Osteoblast (primary cell): ENCODE measurements at regions not wholly inside any gene's neighbourhood (a gene's known extent, or its start where the extent isn't known, plus 50 kb on each side); places are given as distances from the start of the nearest gene placed in this dataset.
A peak's percentile ranks its signal among the peaks of the same experiment; 100 is the strongest.

ENCODE experiments used
- DNase-seq: peaks from one replicate; pipeline ENCODE4 v3.0.0; 2011; ENCODE audit warnings: low spot score, mixed read lengths; ENCODE audit not compliant: insufficient read length; ENCODE audit errors: missing footprints
- H2AFZ ChIP-seq: 2 replicates; pipeline ENCODE4 v1.6.0; 2011; ENCODE audit warnings: mild to moderate bottlenecking, low read length
- H3K27ac ChIP-seq: 2 replicates; pipeline ENCODE4 v1.5.1; 2011; ENCODE audit warnings: mild to moderate bottlenecking, low read depth, low read length, moderate library complexity
- H3K27me3 ChIP-seq: 2 replicates; pipeline ENCODE4 v1.6.0; 2012; ENCODE audit warnings: mild to moderate bottlenecking, control low read depth, inconsistent platforms, low read length, moderate library complexity; ENCODE audit not compliant: insufficient read depth
- H3K36me3 ChIP-seq: 2 replicates; pipeline ENCODE4 v1.5.1; 2011; ENCODE audit warnings: mild to moderate bottlenecking, low read length, control low read depth, moderate library complexity; ENCODE audit not compliant: insufficient read depth
- H3K4me1 ChIP-seq: 2 replicates; pipeline ENCODE4 v1.5.1; 2011; ENCODE audit warnings: mild to moderate bottlenecking, low read length, control low read depth, moderate library complexity; ENCODE audit not compliant: insufficient read depth
- H3K4me2 ChIP-seq: 2 replicates; pipeline ENCODE4 v1.6.0; 2011; ENCODE audit warnings: mild to moderate bottlenecking, low read length; ENCODE audit not compliant: insufficient read depth
- H3K4me3 ChIP-seq: fragments of 200-600 bp; sonication (generic); 3 replicates; pipeline ENCODE4 v1.5.1; 2012; ENCODE audit warnings: mild to moderate bottlenecking, low read length, inconsistent platforms; ENCODE audit not compliant: insufficient read depth
- H3K79me2 ChIP-seq: 2 replicates; pipeline ENCODE4 v1.6.0; 2012; ENCODE audit warnings: mild to moderate bottlenecking, low read length, control low read depth, inconsistent platforms; ENCODE audit not compliant: insufficient read depth
- H3K9me3 ChIP-seq: 2 replicates; pipeline ENCODE4 v1.5.1; 2011; ENCODE audit warnings: low read depth, low read length, control low read depth
- H4K20me1 ChIP-seq: 2 replicates; pipeline ENCODE4 v1.6.0; 2012; ENCODE audit warnings: mild to moderate bottlenecking, low read length, control low read depth; ENCODE audit not compliant: insufficient read depth
- CTCF ChIP-seq: IDR thresholded peaks from 2 replicates; pipeline ENCODE4 v1.5.1; 2011; ENCODE audit warnings: mild to moderate bottlenecking, low read depth, low read length, moderate library complexity; ENCODE audit errors: extremely low read depth

- no peak for TF ChIP-seq CTCF
- Histone ChIP-seq H3K36me3 (no peaks in the 10 kb centered on the region), H3K9me3 (no peaks in the 10 kb centered on the region), H3K27ac (no peak overlapping the region), H3K79me2 (no peaks in the 10 kb centered on the region), H4K20me1 (no peaks in the 10 kb centered on the region), H3K4me1 (no peaks in the 10 kb centered on the region), H3K27me3 (no peaks in the 10 kb centered on the region), H3K4me3 (no peak overlapping the region), H3K4me2 (no peak overlapping the region), H2AFZ (no peak overlapping the region)
- DNase-seq, result peak; percentile 68
Observed at GRCh38 chr9:134487066-134487710, 154.4 kb upstream of the COL5A1 start.

GRCh38 chr9:134488331-134489280, 153.0 kb upstream of the COL5A1 start:
- TF ChIP-seq CTCF, result no peak
- Histone ChIP-seq H4K20me1 (no peaks in the 10 kb centered on the region), H3K27me3 (no peaks in the 10 kb centered on the region), H3K4me1 (no peaks in the 10 kb centered on the region), H3K9me3 (no peaks in the 10 kb centered on the region), H3K36me3 (no peaks in the 10 kb centered on the region), H3K4me3 (no peak overlapping the region), H3K4me2 (no peak overlapping the region), H3K27ac (no peak overlapping the region), H3K79me2 (no peaks in the 10 kb centered on the region), H2AFZ (no peak overlapping the region)
- DNase-seq, result peak; percentile 58

GRCh38 chr9:134489621-134490408, 151.8 kb upstream of the COL5A1 start:
- no peaks in the 10 kb centered on the region for H4K20me1 ChIP-seq
- no peak for TF ChIP-seq CTCF
- no peaks in the 10 kb centered on the region for H3K27me3 ChIP-seq
- no peaks in the 10 kb centered on the region for H3K9me3 ChIP-seq
- no peak overlapping the region for H3K4me2 ChIP-seq
- no peak overlapping the region for H2AFZ ChIP-seq
- no peaks in the 10 kb centered on the region for H3K79me2 ChIP-seq
- peak; percentile 55 for DNase-seq
- H3K36me3 ChIP-seq, result no peaks in the 10 kb centered on the region
- H3K27ac ChIP-seq, result no peak overlapping the region
- no peak overlapping the region for H3K4me3 ChIP-seq
- H3K4me1 ChIP-seq, result no peaks in the 10 kb centered on the region
